Fibroblast of skin of left quadriceps (primary cell): ENCODE measurements at regions not wholly inside any gene's neighbourhood (a gene's known extent, or its start where the extent isn't known, plus 50 kb on each side); places are given as distances from the start of the nearest gene placed in this dataset.
A peak's percentile ranks its signal among the peaks of the same experiment; 100 is the strongest.
"Not testable (repeated sequence)": the region's sequence is repeated elsewhere in the genome, so short reads cannot be mapped to it uniquely, and the experiment has no call there.

ENCODE experiments used
- DNase-seq, 2 experiments: peaks; one replicate each; pipeline ENCODE4 v3.0.0-alpha.2; 2013; ENCODE audit warnings: low read depth in 2 of 2

- no peak for DNase-seq
These were observed 79.5 kb upstream of the GJB6 start for GRCh38 chr13:20311596-20311995.

- DNase-seq, result no peak
These were observed 78.9 kb upstream of the GJB6 start for GRCh38 chr13:20311022-20311421.

- DNase-seq, result no peak
These were observed 73.9 kb upstream of the GJB6 start for GRCh38 chr13:20306039-20306438.

GRCh38 chr13:20305587-20305986 lies 73.5 kb upstream of the GJB6 start:
- no peak for DNase-seq

- not testable (repeated sequence) for DNase-seq
These were observed 71.9 kb upstream of the GJB6 start for GRCh38 chr13:20304061-20304460.

- peak; percentile 41 to 42 for DNase-seq
These were observed 71.5 kb upstream of the GJB6 start for GRCh38 chr13:20303636-20304035.

- no peak for DNase-seq
These were observed 69.4 kb upstream of the GJB6 start for GRCh38 chr13:20301403-20302071.

- no peak for DNase-seq
These were observed 68.9 kb upstream of the GJB6 start for GRCh38 chr13:20301015-20301402.

- DNase-seq, result no peak
These were observed 65.1 kb upstream of the GJB6 start for GRCh38 chr13:20297181-20297580.

- no peak for DNase-seq
These were observed 63.8 kb upstream of the GJB6 start for GRCh38 chr13:20295956-20296355.

- no peak for DNase-seq
These were observed 62.4 kb upstream of the GJB6 start for GRCh38 chr13:20294497-20294896.

- DNase-seq, result not testable (repeated sequence)
These were observed 60.2 kb upstream of the GJB6 start for GRCh38 chr13:20292301-20292700.

GRCh38 chr13:20291675-20292074 lies 59.6 kb upstream of the GJB6 start:
- DNase-seq, result no peak

GRCh38 chr13:20291037-20291436 lies 58.9 kb upstream of the GJB6 start:
- no peak for DNase-seq

- DNase-seq, result no peak
These were observed 56.4 kb upstream of the GJB6 start for GRCh38 chr13:20288561-20288960.

GRCh38 chr13:20287976-20288375 lies 55.9 kb upstream of the GJB6 start:
- DNase-seq, result no peak

- no peak for DNase-seq
These were observed 53.4 kb upstream of the GJB6 start for GRCh38 chr13:20285530-20285929.
